ENCODE measurements at regions not wholly inside any gene's neighbourhood (a gene's known extent, or its start where the extent isn't known, plus 50 kb on each side); places are given as distances from the start of the nearest gene placed in this dataset.

DNA sequence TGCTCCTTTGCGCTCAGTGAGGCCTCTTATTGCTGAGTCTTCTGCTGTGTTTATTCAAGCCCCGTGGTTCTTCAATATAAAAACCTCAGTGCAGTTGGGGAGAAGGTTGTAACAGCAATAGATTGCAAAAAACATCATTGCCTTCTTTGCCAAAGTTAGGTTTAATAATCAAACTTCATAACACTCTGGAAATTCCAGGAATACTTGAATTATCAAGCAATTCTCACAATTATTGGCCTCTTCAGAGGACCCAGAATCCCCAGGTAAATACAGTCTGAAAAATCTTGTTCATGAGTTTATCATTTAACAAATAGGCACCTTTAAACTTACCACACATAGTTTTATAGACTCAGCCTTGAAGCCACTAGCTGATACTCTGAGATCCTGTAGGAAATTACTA is 213.6 kb downstream of the OGFRL1 start:
- TF ChIP-seq, protein P1, sequence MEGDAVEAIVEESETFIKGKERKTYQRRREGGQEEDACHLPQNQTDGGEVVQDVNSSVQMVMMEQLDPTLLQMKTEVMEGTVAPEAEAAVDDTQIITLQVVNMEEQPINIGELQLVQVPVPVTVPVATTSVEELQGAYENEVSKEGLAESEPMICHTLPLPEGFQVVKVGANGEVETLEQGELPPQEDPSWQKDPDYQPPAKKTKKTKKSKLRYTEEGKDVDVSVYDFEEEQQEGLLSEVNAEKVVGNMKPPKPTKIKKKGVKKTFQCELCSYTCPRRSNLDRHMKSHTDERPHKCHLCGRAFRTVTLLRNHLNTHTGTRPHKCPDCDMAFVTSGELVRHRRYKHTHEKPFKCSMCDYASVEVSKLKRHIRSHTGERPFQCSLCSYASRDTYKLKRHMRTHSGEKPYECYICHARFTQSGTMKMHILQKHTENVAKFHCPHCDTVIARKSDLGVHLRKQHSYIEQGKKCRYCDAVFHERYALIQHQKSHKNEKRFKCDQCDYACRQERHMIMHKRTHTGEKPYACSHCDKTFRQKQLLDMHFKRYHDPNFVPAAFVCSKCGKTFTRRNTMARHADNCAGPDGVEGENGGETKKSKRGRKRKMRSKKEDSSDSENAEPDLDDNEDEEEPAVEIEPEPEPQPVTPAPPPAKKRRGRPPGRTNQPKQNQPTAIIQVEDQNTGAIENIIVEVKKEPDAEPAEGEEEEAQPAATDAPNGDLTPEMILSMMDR (conservative IDR thresholded peaks at IDR 0.05; ENCODE audit: low read length), result no peak
- TF ChIP-seq EZH2phosphoT487 (IDR thresholded peaks at IDR 0.05; ENCODE audit: borderline replicate concordance, low read depth, low read length), result no peak
